Activated T-helper 9 cell treated with anti-CD3 and anti-CD28 coated beads, Interleukin-2, amount 50 U/mL, for 16 hours (primary cell): ENCODE measurements at regions not wholly inside any gene's neighbourhood (a gene's known extent, or its start where the extent isn't known, plus 50 kb on each side); places are given as distances from the start of the nearest gene placed in this dataset.
A peak's percentile ranks its signal among the peaks of the same experiment; 100 is the strongest.
"Not testable (repeated sequence)": the region's sequence is repeated elsewhere in the genome, so short reads cannot be mapped to it uniquely, and the experiment has no call there.

Experiments
- DNase-seq: peaks from one replicate; pipeline ENCODE4 v3.0.0-alpha.2; 2020; ENCODE audit warnings: low read depth

GRCh38 chr12:76177821-76178220 lies 93.3 kb upstream of the NAP1L1 start:
- DNase-seq, result no peak

- no peak for DNase-seq
Measured at GRCh38 chr12:76176940-76177339, 92.5 kb upstream of the NAP1L1 start.

- DNase-seq, result not testable (repeated sequence)
Measured at GRCh38 chr12:76175946-76176345, 91.5 kb upstream of the NAP1L1 start.

- DNase-seq, result no peak
Measured at GRCh38 chr12:76173756-76174155, 89.3 kb upstream of the NAP1L1 start.

GRCh38 chr12:76158518-76159321 lies 74.2 kb upstream of the NAP1L1 start:
- DNase-seq, result peak; percentile 69

- DNase-seq, result no peak
Measured at GRCh38 chr12:76156726-76157125, 72.2 kb upstream of the NAP1L1 start.

GRCh38 chr12:76156314-76156713 lies 71.8 kb upstream of the NAP1L1 start:
- no peak for DNase-seq

GRCh38 chr12:76155157-76155670 lies 70.7 kb upstream of the NAP1L1 start:
- DNase-seq, result no peak

GRCh38 chr12:76153616-76154015 lies 69.1 kb upstream of the NAP1L1 start:
- no peak for DNase-seq

GRCh38 chr12:76152181-76152807 lies 67.8 kb upstream of the NAP1L1 start:
- no peak for DNase-seq

- DNase-seq, result no peak
Measured at GRCh38 chr12:76144245-76144549, 59.7 kb upstream of the NAP1L1 start.

GRCh38 chr12:76143343-76144244 lies 59.1 kb upstream of the NAP1L1 start:
- DNase-seq, result no peak

- DNase-seq, result no peak
Measured at GRCh38 chr12:76142305-76142704, 57.8 kb upstream of the NAP1L1 start.

- DNase-seq, result no peak
Measured at GRCh38 chr12:76138656-76139055, 54.2 kb upstream of the NAP1L1 start.

GRCh38 chr12:76137606-76138005 lies 53.1 kb upstream of the NAP1L1 start:
- no peak for DNase-seq

- DNase-seq, result no peak
Measured at GRCh38 chr12:76135456-76135855, 51.0 kb upstream of the NAP1L1 start.
